GM18858 (cell line): ENCODE measurements at regions not wholly inside any gene's neighbourhood (a gene's known extent, or its start where the extent isn't known, plus 50 kb on each side); places are given as distances from the start of the nearest gene placed in this dataset.
"Not testable (repeated sequence)": the region's sequence is repeated elsewhere in the genome, so short reads cannot be mapped to it uniquely, and the experiment has no call there.

Experiments used
- ATAC-seq: cut with Tn5 transposase; IDR thresholded peaks from one replicate; pipeline ENCODE4 v1.9.1; 2021; ENCODE audit not compliant: unreplicated experiment

DNA sequence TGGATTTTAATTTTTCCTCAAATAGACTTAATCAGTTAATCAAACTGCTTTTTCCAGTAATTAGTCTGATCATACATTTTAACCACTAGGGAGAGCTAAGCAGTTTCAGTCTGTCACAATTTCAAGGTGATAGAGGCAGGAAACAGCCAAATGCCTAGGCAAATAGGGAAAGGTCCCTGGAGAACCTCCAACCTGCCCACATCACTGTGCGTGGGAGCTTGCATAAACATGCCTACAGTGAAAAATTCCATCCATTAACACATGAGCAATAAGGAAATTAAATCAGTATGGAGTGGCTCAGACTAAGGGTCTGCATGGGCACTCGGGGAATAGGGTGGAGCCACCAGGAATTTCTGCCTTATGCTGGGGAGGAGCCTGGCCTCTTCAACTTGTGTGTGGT, 74.6 kb downstream of the AASDHPPT start:
- ATAC-seq = no peak

DNA sequence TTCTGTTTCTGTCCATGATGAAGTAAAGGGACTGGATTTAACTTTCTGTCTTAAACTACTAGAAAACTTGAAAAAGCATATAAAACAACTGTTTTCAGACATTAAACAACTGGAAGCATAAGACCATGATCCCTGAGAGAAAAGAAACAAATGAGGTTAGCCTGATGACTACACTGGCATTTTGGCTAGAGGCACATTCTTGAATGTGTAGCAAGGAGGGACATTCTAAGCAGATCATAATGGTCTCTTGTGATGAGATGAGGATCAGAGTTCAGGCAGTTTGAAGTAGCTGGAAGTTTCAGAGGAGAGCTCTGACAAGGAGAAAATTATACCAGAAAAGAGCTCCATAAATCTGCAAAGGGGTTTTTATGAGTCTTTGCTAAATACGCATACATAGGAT, 75.4 kb downstream of the AASDHPPT start:
- no peak for ATAC-seq

DNA sequence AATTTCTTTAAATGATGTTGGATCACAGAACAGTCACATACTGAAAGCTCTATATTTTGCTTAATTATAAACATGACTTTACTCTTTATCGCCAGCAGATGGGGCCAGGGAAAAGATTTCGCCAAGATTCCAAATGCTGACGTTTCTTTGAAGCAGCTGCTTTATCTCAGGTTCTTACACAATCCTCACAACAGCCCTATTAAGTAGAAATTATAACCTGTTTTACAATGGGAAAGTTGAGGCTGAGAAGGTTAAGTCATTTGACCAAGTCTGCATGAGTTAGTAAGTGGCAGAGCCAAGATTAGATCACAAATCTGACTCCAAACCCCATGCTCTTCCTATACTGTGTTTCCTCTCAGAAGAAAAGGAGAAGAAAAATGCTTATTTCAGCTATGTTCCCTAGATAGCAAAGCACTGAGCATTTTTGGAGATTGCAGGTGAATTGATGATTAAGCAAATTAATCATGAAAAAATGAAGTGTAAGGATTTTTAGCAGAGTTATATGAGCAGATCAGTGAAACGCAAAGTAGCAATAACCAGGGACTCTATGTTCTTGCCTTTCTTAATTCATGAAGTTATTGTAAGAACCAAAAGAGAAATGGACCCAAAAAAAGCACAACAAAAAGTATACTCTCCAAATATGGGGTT, 79.0 kb downstream of the AASDHPPT start:
- ATAC-seq = peak; percentile 65

DNA sequence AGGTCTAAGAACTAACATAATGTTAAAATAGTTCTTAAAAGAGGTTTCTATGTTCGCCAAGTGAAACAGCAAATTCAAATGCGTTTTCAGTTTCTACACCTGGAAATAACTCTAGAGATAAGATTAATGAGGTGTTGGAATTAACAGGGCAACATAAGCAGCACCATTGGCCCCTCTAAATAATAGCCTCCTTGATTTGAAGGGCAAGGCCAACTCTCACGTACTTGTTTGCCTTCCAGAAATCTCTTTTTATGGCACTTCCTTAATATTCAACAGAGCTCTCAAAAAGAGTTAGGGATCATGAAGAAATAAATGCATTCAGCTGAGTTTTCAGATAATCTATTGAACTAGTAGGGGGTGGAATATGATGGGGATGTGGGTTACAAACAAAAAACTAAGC, 80.9 kb downstream of the AASDHPPT start:
- ATAC-seq = no peak

DNA sequence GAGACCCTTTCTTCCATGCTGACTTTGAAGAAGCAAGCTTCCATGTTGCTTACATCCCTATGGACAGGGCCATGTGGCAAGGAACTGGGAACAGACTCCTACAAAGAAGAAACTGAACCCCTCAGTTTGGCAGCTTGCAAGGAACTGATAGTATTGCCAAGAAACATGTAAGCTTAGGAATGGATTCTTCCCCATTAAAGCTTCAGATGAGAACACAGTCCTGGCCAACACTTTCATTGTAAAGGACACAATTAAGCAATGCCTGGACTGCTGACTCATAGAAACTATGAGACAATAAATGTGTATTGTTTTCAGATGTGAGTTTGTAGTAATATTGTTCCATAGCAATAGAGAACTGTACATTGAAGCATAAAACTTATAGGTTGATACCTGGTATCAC, 82.4 kb downstream of the AASDHPPT start:
- no peak for ATAC-seq

DNA sequence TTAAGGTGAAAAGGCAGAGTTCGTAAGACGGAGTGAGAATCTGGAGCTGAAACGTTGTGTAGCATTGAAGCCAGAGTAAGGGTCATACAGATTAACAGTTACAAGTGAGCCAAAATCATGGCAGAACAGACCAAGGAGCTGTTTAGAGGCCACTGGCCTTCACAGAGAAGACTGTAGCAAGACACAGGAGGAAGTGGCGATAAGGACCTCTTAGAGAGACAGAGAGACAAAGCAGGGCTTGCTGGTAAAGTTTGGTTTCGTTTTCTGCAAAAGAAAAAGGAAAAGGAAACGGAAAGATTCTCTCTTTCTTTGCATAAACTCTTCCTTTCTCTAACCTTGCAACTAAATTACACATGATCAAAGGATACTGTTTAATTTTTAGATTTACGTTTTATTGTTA, 83.0 kb downstream of the AASDHPPT start:
- no peak for ATAC-seq

DNA sequence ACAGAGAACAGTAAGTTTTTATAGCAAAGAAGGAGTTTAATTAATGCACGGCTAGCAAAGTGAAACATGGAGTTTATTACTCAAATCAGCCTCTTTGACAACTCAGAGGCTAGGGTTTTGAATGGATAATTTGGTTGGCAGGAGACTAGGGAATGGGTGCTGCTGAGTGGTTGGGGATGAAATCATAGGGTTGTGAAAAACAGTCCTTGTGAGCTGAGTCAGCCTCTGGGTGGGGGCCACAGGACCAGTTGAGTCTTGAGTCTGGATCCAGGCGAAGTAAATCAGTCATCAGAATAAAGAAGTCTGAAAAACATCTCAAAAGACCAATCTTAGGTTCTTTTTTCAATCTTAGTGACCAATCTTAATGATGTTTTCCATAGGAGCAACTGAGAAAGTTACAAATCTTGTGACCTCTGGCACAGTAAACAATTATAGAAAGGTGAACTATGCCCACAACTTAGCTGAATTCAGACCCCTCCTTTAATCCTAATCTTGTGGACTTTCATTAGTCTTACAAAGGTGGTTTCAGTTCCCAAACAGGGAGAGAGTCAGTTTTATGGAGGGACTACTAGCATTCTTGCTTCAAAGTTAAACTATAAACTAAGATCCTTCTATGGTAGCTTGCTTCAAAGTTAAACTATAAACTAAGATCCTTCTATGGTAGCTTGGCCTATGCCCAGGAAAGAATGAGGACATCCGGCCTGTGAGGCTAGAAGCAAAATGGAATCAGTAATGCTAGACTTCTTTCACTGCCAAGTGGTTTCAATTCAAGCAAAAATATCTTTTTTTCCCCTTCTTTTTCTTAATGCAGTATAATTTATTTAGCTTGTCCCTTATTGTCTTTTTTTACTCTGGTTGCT, 84.5 kb downstream of the AASDHPPT start:
- no peak for ATAC-seq

DNA sequence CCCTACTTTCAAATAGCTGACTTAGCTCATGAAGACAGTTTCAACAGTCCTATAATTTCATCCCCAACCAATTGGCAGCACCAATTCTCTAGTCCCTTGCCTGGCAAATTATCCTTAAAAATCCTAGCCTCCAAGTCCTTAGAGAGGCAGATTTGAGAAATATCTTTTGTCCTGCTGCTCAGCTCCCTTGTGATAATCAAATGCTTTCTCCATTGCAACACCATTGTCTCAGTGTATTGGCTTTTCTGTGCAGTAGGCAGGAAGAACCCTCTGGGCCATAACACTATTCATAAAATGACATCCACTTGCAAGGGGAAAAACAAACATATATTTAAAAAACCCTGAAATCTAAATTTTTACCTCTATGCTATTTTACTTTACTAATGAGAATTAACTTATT, 89.6 kb downstream of the AASDHPPT start:
- no peak for ATAC-seq

DNA sequence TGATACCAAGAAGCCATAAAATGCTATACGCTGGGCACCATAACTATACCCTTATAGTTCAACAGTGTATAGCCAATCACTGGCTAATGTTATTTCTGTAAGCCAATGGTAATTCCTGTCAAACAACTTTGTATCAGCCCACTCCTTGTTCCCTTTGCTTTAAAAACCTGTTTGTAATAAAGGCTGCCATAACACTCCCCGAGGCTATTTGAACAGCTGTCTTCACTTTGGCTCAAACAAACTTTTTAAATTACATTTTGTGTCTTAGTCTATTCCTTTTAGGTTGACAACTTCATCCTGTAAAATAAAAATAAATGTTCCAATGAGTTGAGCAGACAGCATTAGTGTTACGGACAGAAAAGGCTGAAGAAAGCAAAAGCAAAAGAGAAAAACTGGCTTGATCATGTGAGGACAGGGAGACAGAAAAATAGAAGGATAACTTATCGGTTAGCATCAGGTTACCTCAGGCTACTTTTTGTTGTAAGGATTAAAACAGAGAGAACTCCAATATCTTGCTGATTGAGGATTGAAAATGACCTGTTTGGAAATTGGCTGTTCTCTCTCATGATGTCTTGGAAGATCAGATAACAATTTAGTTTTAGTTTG, 95.0 kb downstream of the AASDHPPT start:
- ATAC-seq = no peak

DNA sequence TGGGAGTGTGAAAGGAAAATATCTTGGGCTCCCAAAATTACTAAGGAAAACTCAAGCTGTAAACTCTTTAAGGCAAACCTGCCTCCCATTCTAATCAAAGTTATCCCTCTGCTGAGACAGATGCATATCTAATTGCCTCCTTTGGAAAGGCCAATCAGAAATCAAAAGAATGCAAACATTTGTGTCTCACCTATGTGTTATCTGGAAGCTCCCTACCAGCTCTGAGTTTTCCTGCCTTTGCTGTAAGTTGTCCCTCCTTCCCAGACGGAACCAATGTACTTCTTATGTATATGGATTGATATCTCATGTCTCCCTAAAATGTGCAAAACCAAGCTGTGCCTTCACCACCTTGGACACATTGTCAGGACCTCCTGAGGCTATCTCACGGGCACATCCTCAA, 95.8 kb downstream of the AASDHPPT start:
- ATAC-seq = no peak

DNA sequence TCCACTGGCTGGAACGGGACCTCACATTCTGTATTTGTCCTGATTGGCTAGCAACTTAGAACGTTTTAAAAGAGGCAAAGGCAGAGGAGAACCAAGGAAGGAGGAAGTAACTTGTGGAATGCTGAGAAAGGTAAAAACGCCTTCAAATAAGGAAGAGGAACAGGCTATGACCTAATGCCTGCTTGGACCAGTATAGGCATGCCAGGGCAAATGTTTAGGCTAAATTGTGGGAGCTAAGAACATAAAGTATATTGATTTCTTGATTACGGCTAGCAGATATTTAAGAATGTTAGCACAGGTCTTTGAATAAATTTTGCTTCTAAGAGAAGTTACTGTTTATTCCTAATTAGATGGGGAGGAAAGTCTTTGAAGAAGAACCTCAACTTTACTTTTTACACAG, 96.5 kb downstream of the AASDHPPT start:
- not testable (repeated sequence) for ATAC-seq

DNA sequence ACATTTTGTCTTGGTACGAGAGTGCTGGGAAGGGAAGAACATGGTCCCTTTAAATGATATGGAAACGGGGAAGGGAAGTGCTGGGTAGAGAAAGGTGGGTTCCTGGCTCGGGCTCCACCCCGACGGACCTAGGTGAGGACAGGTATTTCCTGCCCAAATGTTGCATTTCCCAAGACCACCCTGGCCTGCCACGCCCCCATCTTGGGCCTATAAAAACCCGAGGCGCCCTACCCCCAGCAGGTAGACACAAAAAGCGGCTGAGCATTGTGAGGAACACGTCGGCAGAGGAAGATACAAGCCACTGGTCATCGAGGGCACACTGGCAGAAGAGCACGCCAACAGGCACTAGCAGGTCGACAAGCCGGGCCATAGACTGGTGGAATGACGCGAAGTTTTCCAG, 99.4 kb downstream of the AASDHPPT start:
- ATAC-seq = no peak

DNA sequence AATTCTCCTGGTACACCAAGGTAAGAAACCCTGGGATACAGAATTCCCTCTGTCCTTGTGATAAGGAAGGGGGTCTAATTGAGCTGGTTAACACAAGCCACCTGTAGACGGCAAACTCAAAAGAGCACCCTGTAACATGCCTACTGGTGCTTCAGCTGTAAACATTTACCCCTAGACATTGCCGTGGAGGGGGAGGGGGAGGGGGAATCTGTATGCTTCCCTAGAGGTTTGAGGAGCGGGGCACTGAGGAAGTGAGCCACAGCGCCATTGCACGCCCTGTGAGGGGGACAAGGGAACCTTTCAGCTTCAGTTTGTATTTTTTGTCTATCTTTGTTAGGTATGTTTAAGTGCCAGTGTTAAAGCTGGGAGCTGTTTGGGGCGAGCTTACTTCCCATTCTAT, 99.8 kb downstream of the AASDHPPT start:
- ATAC-seq = no peak

DNA sequence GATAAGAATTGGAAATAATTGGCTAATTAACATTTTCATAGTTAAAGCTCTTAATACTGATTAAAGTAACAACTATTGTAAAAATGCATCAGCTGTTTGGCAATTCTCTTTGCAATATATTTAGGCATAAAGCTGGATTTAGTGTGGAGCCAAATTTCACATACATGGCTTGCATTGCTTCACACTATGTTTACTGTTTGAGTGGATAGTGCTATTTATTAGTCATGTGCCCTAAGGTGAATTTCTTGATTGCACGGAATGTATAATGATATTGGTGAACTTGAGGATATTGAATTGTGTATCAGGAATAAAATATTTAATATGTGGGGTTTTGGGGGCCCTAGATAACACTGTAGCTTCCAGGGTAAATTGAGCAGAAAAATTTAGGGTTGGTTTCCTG, 100.9 kb downstream of the AASDHPPT start:
- no peak for ATAC-seq

DNA sequence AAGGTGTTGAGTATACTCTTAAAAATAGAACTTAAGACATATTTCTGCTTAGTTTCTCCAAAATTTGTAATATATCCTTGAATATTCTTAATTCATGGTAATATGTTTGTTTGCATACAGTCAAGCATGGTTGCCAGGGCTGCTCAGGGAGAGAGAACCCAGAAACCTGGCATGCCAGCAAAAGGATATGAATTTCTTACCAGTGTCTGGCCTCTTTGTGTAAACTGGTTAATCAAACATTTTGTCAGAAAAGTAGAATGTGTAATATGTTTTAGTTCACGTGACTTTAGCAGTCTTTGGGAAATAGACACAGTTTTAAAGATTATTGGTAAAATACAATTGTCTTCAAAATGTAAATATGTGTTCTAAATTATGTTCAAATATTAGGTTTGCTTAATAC, 101.6 kb downstream of the AASDHPPT start:
- ATAC-seq = no peak

DNA sequence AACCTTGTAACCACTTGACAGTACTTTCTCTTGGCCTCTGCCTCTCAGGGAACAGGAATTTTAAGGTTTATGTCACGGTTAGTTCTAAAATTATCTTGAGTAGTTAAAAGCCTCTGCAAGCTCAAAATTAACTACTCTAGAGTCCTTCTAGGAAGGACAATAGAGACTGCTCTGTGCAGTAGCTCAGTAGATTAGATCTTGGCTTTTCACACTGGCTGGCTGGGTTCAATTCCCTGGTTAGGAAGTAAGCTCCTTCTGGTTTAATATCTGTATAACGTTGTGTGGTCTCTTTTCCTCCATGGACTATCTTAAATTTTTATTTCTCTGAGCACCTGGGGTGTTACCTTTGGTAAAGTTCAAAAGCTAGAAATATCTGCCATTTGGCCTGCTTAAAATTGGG, 109.2 kb downstream of the AASDHPPT start:
- ATAC-seq = no peak

DNA sequence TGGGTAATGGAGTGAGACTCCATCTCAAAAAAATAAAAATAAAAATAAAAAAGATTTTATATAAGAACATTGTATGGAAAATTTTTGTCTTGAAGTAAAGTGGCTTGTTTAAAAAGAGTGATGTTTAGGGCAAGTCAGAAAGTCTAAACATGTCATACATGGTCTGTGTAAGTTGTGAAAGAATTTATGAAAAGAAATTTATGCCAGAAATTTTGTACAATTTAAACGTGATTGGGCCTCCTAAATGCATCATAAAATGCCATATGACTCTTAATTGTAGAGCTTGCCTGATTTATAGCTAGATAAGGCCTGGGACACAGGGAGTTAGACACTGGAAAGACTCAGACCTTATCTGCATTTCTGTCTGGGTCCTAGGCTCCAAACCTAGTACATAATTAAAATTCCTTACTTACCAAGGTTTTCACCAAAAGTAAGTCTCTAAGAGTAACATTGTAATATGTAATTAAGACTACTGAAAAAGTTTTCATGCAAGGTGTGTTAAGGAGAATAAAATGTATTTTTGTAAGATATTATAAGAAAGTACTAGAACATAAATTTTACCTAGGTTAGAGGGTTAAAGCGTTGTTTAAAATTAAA, 110.5 kb downstream of the AASDHPPT start:
- ATAC-seq = no peak

DNA sequence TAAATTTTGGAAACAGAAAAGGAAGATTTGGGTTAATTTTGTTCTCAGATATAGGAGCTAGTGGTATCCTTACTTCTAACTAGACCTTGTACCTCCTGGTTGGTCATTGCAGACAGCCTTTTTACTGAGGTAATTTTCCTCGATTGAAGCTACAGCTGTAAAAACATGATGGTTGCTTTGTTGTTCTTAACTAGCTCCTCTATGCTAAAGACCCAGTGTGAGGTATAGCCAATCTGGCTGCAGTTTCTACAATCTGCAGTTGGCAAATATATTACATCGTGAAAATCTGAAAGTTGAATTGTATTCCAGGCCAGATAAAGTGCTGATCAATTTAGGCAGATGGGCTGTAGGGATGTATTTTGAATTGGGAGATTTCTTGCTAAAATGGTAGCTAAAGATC, 116.5 kb downstream of the AASDHPPT start:
- no peak for ATAC-seq

DNA sequence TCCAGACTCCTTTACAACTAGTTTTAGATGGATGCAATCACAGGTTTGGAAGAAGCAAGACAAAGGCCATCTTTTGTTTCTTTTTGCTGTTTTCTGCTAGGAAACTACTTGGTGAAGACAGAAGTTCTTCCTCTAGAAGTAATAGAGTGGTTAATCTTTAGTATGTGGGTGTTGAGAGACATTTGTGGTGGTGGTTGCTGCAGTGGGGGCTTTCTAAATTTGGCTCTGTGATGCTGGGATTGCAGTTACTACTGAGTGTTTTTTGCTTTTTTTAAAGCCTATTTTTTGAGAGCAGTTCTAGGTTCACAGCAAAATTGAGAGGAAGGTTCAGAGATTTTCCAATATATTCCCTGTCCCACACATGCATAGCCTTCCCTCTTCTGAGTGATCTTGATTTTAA, 120.0 kb downstream of the AASDHPPT start:
- ATAC-seq = no peak

DNA sequence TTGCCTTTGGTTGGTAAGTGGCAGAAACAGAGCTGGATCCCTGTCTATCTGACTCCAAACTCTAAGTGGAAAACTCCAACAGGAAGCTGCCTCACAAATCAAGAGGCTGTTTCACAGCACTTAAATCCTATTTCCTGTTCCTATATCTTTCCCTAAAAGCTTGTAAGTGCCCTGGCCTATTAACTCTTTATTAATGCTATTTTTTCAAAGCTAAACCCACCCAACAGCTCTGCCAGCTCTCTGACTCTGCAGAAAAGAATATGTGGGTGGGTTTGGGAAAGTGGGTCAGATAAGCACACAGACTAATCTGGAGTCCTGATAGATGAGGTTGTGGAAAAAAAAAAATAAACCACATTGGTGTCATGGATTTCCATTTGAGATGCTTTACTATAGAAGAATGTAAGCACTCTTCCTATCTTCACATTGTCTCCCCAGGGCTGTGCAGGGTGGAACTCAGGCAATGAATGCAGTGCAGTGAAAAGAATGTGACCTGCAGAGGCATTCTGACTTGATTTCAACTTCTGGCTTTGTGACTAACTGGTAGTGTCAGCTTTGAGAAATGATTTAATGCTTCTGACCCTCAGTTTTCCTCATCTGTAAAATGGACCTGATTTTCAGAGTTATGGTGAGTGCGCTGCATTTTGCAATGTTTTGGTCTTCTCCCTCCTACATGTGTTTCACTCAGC, 125.6 kb downstream of the AASDHPPT start:
- ATAC-seq = no peak

DNA sequence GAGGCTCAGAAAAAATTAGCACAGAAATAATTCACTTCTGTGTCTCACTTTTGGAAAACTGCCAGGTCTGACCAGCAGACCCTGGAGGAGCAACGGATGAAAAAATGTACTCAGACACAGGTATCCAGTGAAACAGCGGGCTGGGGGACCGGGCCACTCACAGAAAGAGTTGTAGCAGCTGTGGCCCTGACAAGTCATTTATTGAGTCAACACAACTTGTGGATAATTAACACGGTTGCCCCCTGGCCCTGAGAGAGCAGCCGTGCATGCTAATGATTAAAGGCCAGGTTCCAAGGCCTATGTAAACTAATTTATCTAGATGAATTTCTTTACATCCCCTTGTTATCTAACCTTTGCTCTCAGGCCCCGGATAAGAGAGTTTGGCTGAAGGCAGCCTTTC, 131.3 kb downstream of the AASDHPPT start:
- ATAC-seq = no peak
